GM19397 (cell line): ENCODE measurements at regions not wholly inside any gene's neighbourhood (a gene's known extent, or its start where the extent isn't known, plus 50 kb on each side); places are given as distances from the start of the nearest gene placed in this dataset.

ENCODE experiments used
- ATAC-seq: cut with Tn5 transposase; IDR thresholded peaks from one replicate; pipeline ENCODE4 v1.9.1; 2021; ENCODE audit warnings: mild to moderate bottlenecking, moderate library complexity; ENCODE audit not compliant: unreplicated experiment

GRCh38 chrX:39808471-39808917, 289.3 kb downstream of the BCOR start:
- ATAC-seq: no peak

GRCh38 chrX:39809331-39809730, 288.4 kb downstream of the BCOR start:
- ATAC-seq: no peak

- ATAC-seq: no peak
Observed at GRCh38 chrX:39810901-39811300, 286.9 kb downstream of the BCOR start.

- no peak for ATAC-seq
Observed at GRCh38 chrX:39811376-39811775, 286.4 kb downstream of the BCOR start.

- ATAC-seq: no peak
Observed at GRCh38 chrX:39813631-39814277, 284.0 kb downstream of the BCOR start.

GRCh38 chrX:39814391-39814790, 283.4 kb downstream of the BCOR start:
- ATAC-seq: no peak

- no peak for ATAC-seq
Observed at GRCh38 chrX:39815631-39816030, 282.1 kb downstream of the BCOR start.

- no peak for ATAC-seq
Observed at GRCh38 chrX:39816871-39817731, 280.7 kb downstream of the BCOR start.

GRCh38 chrX:39817754-39818470, 279.8 kb downstream of the BCOR start:
- no peak for ATAC-seq

GRCh38 chrX:39818750-39819149, 279.0 kb downstream of the BCOR start:
- no peak for ATAC-seq

GRCh38 chrX:39819921-39820849, 277.6 kb downstream of the BCOR start:
- no peak for ATAC-seq

GRCh38 chrX:39820938-39821708, 276.6 kb downstream of the BCOR start:
- no peak for ATAC-seq

- ATAC-seq: no peak
Observed at GRCh38 chrX:39821709-39822095, 276.1 kb downstream of the BCOR start.

GRCh38 chrX:39822133-39822748, 275.5 kb downstream of the BCOR start:
- no peak for ATAC-seq

- ATAC-seq: no peak
Observed at GRCh38 chrX:39823424-39823823, 274.3 kb downstream of the BCOR start.

- ATAC-seq: no peak
Observed at GRCh38 chrX:39823854-39824253, 273.9 kb downstream of the BCOR start.

- no peak for ATAC-seq
Observed at GRCh38 chrX:39826813-39827543, 270.8 kb downstream of the BCOR start.

GRCh38 chrX:39827951-39828350, 269.8 kb downstream of the BCOR start:
- peak; percentile 84 for ATAC-seq

- ATAC-seq: no peak
Observed at GRCh38 chrX:39828971-39829370, 268.8 kb downstream of the BCOR start.
